H1 (cell line): ENCODE measurements at regions not wholly inside any gene's neighbourhood (a gene's known extent, or its start where the extent isn't known, plus 50 kb on each side); places are given as distances from the start of the nearest gene placed in this dataset.

Experiments
- ASH2L ChIP-seq: fragments of 200-600, 300-600 bp; sonication (generic); IDR thresholded peaks from one replicate; pipeline ENCODE4 v1.7.1; 2017; ENCODE audit warnings: low read length
- CEBPB ChIP-seq: IDR thresholded peaks from 2 replicates; pipeline ENCODE4 v1.6.1; 2012; ENCODE audit warnings: low read depth, low read length
- EGR1 ChIP-seq: IDR thresholded peaks from 2 replicates; pipeline ENCODE4 v1.6.1; 2011; ENCODE audit warnings: low read depth, low read length, borderline replicate concordance
- POLR2A ChIP-seq, 2 experiments: IDR thresholded peaks; 1 replicate in 1 of 2; 2 replicates in 1 of 2; pipeline ENCODE4 v1.6.1; 2011; ENCODE audit warnings: low read depth in 2 of 2, low read length in 2 of 2, mild to moderate bottlenecking in 2 of 2; ENCODE audit errors: control extremely low read depth in 1 of 2
- SP1 ChIP-seq: IDR thresholded peaks from 2 replicates; pipeline ENCODE4 v1.6.1; 2011; ENCODE audit warnings: low read depth, low read length
- SP2 ChIP-seq: IDR thresholded peaks from 2 replicates; pipeline ENCODE4 v1.6.1; 2012; ENCODE audit warnings: mild to moderate bottlenecking, low read length, inconsistent platforms
- TCF12 ChIP-seq: IDR thresholded peaks from 2 replicates; pipeline ENCODE4 v1.6.1; 2011; ENCODE audit warnings: low read depth, mild to moderate bottlenecking, low read length

DNA sequence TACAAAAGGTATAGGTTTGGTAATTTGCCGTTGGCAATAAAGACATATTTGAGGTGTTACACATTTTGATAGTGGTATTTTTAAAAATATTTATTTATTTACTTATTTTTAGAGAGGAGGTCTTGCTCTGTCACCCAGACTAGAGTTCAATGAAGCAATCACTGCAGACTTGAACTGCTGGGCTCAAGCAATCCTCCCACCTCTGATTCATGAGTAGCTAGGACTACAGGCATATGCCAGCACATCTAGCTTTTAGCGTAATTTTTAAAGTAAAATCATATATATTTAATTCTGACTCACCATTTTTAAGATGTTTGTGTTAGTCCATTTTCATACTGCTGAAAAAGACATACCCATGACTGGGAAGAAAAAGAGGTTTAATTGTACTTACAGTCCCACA, 1974.3 kb downstream of the EFNA5 start (continued):
- TF ChIP-seq ASH2L (no peak), EGR1 (no peak), CEBPB (no peak), SP2 (no peak), POLR2A (IDR thresholded peaks at IDR 0.05; ENCODE audit: control extremely low read depth in 1 of 2, low read depth in 2 of 2, low read length in 2 of 2) (no peak), TCF12 (no peak), SP1 (no peak)
